MM.1S (cell line): ENCODE measurements at regions not wholly inside any gene's neighbourhood (a gene's known extent, or its start where the extent isn't known, plus 50 kb on each side); places are given as distances from the start of the nearest gene placed in this dataset.

ENCODE experiments used
- DNase-seq: peaks from one replicate; pipeline ENCODE4 v3.0.0-alpha.2; 2015
- H2AFZ ChIP-seq: fragments of 300-600 bp; sonication (generic); 2 replicates; pipeline ENCODE4 v1.6.0; 2016; ENCODE audit warnings: antibody characterized with exemption, low read length
- H3F3A ChIP-seq: fragments of 300-600 bp; sonication (generic); 2 replicates; pipeline ENCODE4 v1.6.1; 2016; ENCODE audit warnings: mild to moderate bottlenecking, antibody characterized with exemption, low read length, moderate library complexity, mixed read lengths; ENCODE audit not compliant: insufficient read depth
- H3K27ac ChIP-seq: fragments of 300-600 bp; sonication (generic); 2 replicates; pipeline ENCODE4 v1.5.1; 2016; ENCODE audit warnings: mild to moderate bottlenecking, low read length
- H3K27me3 ChIP-seq: fragments of 300-600 bp; sonication (generic); replicated peaks from 2 replicates; pipeline ENCODE4 v1.6.0; 2016; ENCODE audit warnings: low read length; ENCODE audit not compliant: insufficient read depth
- H3K36me3 ChIP-seq: fragments of 300-600 bp; sonication (generic); replicated peaks from 2 replicates; pipeline ENCODE4 v1.6.1; 2016; ENCODE audit warnings: mild to moderate bottlenecking, low read length, mixed read lengths; ENCODE audit not compliant: insufficient read depth
- H3K4me1 ChIP-seq: fragments of 300-600 bp; sonication (generic); 2 replicates; pipeline ENCODE4 v1.6.1; 2016; ENCODE audit warnings: low read length, mixed read lengths
- H3K4me2 ChIP-seq: fragments of 300-600 bp; sonication (generic); 2 replicates; pipeline ENCODE4 v1.6.0; 2016; ENCODE audit warnings: low read depth, low read length
- H3K4me3 ChIP-seq: fragments of 300-600 bp; sonication (generic); 2 replicates; pipeline ENCODE4 v1.5.1; 2016; ENCODE audit warnings: low read length, mixed read lengths
- H3K79me2 ChIP-seq: fragments of 300-600 bp; sonication (generic); 2 replicates; pipeline ENCODE4 v1.6.1; 2016; ENCODE audit warnings: mixed run types, low read length, mixed read lengths
- H3K9ac ChIP-seq: fragments of 300-600 bp; sonication (generic); 2 replicates; pipeline ENCODE4 v1.6.1; 2016; ENCODE audit warnings: low read length, mixed read lengths
- H3K9me2 ChIP-seq: fragments of 300-600 bp; sonication (generic); replicated peaks from 2 replicates; pipeline ENCODE4 v1.6.1; 2016; ENCODE audit warnings: mild to moderate bottlenecking, low read length, mixed read lengths; ENCODE audit not compliant: insufficient read depth
- H3K9me3 ChIP-seq: fragments of 300-600 bp; sonication (generic); replicated peaks from 2 replicates; pipeline ENCODE4 v1.6.1; 2016; ENCODE audit warnings: mild to moderate bottlenecking, low read length, mixed read lengths; ENCODE audit not compliant: insufficient read depth
- H4K20me1 ChIP-seq: fragments of 300-600 bp; sonication (generic); 2 replicates; pipeline ENCODE4 v1.6.1; 2016; ENCODE audit warnings: mild to moderate bottlenecking, low read length, moderate library complexity, mixed read lengths; ENCODE audit not compliant: insufficient read depth
- CTCF ChIP-seq: fragments of 300-600 bp; sonication (generic); IDR thresholded peaks from 2 replicates; pipeline ENCODE4 v1.5.1; 2016; ENCODE audit warnings: antibody characterized with exemption, low read length, mixed read lengths
- EZH2 ChIP-seq: fragments of 300-600 bp; sonication (generic); optimal IDR thresholded peaks from 2 replicates; pipeline ENCODE3; 2017; ENCODE audit warnings: low read depth, mild to moderate bottlenecking, antibody characterized with exemption, low read length, mixed read lengths
- EZH2phosphoT487 ChIP-seq: fragments of 300-600 bp; sonication (generic); IDR thresholded peaks from 2 replicates; pipeline ENCODE4 v1.6.1; 2018; ENCODE audit warnings: antibody characterized with exemption, low read length

GRCh38 chr13:40123962-40124632 lies 468.6 kb downstream of the COG6 start:
- Histone ChIP-seq H3K27ac (no peak overlapping the region), H3K4me1 (peaks cover 33% of the 10 kb centered on the region)

GRCh38 chr13:40124633-40125015 lies 469.2 kb downstream of the COG6 start:
- no peak for TF ChIP-seq CTCF
- TF ChIP-seq EZH2phosphoT487 = no peak
- no peak for TF ChIP-seq EZH2
- H3K27ac ChIP-seq = no peak overlapping the region
- no peaks in the 10 kb centered on the region for H4K20me1 ChIP-seq
- DNase-seq = no peak
- H3K4me1 ChIP-seq = peaks cover 33% of the 10 kb centered on the region
- no peaks in the 10 kb centered on the region for H3K27me3 ChIP-seq
- no peak overlapping the region for H3K4me2 ChIP-seq
- peaks cover 24% of the 10 kb centered on the region for H3F3A ChIP-seq
- no peak overlapping the region for H3K4me3 ChIP-seq
- no peaks in the 10 kb centered on the region for H3K9me2 ChIP-seq
- no peaks in the 10 kb centered on the region for H3K79me2 ChIP-seq
- H3K9me3 ChIP-seq = no peaks in the 10 kb centered on the region
- H3K36me3 ChIP-seq = no peaks in the 10 kb centered on the region
- H3K9ac ChIP-seq = no peak overlapping the region
- H2AFZ ChIP-seq = no peak overlapping the region

More at GRCh38 chr13:40123962-40124632, 468.6 kb downstream of the COG6 start:
- TF ChIP-seq EZH2phosphoT487 (no peak), EZH2 (no peak), CTCF (no peak)
- H3K4me3 ChIP-seq = no peak overlapping the region
- H3K9me3 ChIP-seq = no peaks in the 10 kb centered on the region
- H2AFZ ChIP-seq = no peak overlapping the region
- no peaks in the 10 kb centered on the region for H4K20me1 ChIP-seq
- no peaks in the 10 kb centered on the region for H3K36me3 ChIP-seq
- H3K79me2 ChIP-seq = no peaks in the 10 kb centered on the region
- no peaks in the 10 kb centered on the region for H3K27me3 ChIP-seq
- no peak for DNase-seq
- no peak overlapping the region for H3K4me2 ChIP-seq
- H3F3A ChIP-seq = peaks cover 24% of the 10 kb centered on the region
- no peaks in the 10 kb centered on the region for H3K9me2 ChIP-seq
- H3K9ac ChIP-seq = no peak overlapping the region

- Histone ChIP-seq H3K79me2 (no peaks in the 10 kb centered on the region), H3K4me3 (no peak overlapping the region), H3K4me1 (peaks cover 33% of the 10 kb centered on the region)
These were observed 469.9 kb downstream of the COG6 start for GRCh38 chr13:40125336-40125735.

More at GRCh38 chr13:40125336-40125735, 469.9 kb downstream of the COG6 start:
- Histone ChIP-seq H3K27me3 (no peaks in the 10 kb centered on the region), H3K9me3 (no peaks in the 10 kb centered on the region), H3K9me2 (no peaks in the 10 kb centered on the region), H3K9ac (no peak overlapping the region), H3F3A (peaks cover 24% of the 10 kb centered on the region), H3K36me3 (no peaks in the 10 kb centered on the region), H3K4me2 (no peak overlapping the region), H2AFZ (no peak overlapping the region), H4K20me1 (no peaks in the 10 kb centered on the region), H3K27ac (no peak overlapping the region)
- TF ChIP-seq EZH2phosphoT487 (no peak), CTCF (no peak), EZH2 (no peak)
- DNase-seq = no peak
